Stimulated activated naive CD4-positive, alpha-beta T cell treated with Interleukin-2 at 50 U/mL for 16 hours (primary cell): ENCODE measurements at regions not wholly inside any gene's neighbourhood (a gene's known extent, or its start where the extent isn't known, plus 50 kb on each side); places are given as distances from the start of the nearest gene placed in this dataset.

ENCODE experiments used
- DNase-seq: peaks from one replicate; lab custom pipeline; 2025; lab: John Stamatoyannopoulos, UW

DNA sequence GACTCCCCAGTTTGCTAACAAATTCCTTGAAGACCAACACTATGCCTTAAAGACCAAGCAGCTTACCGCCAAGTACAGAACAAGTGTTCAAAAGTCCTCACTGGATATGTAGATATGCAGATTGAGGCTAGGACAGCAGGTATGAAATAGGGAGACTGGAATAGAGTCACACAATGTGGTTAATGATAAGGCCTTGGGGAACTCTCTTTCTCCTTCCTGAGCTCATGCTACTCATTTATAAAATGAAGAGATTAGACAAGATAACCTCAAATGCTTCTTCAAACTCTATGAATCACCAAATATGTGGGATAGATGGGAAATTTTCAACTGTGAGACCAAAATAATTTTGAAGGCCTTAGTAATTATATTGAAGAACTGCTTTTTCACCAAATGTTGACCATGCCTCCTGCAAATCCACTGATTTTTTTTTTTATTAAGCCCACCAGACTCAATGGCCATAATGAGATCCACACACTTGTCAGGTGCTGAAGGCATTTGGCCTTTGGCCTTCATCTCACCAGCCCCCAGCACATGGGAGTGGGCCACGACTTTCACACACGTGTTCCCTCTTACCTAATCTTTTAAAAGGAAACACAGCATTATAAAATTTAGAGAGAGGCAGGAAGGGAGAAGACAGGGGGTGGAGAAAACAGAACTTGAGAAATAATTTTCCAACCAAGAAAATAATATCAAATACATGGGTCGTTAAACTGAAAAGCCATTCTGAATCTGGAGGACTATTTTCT, 181.5 kb downstream of the EN1 start:
- no peak for DNase-seq

DNA sequence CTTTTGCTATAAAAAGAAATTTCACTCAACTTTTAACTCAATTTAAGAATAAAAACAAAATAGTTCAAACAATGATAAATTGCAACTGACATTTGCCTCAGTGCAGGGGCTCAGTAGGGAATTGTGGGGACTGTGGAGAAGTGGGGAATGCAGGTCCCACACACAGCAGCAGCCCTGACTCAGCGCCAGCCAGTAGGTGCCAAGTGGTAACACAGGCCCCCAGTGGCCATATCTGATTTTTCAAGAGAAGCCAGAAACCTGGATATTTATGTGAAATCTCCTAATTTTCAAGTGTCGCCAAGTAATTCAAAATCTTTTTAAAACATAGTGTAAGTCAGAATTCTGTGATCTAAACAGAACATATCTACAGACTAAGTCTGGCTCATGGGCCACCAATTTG, 186.3 kb downstream of the EN1 start:
- DNase-seq = no peak

DNA sequence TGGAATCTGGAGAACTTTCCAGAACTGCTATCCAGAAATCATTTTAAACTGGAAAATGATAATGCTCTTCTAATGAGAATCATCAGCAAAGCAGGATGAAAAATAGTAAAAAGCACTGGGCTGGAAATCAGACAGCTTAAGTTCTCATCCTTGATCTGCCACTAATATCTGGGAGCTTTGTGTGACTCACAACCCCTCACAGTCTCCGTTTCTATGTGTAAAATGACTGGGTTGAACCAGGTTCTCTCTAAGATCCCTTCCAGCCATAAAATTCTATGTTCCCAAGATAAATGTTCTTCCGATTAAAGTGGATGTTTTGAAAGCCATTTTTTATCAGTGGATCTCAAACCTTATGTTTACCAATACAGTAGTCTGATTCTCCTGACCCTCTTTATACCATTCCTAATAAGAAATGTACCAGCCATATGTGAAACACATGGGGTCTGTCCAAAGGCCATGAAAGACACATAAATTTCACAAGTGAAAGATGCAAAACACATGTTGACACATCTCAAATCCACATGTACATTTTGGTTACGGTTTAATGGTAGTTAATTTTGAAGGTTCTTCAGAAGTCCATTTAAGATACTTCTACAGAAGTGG, 188.8 kb downstream of the EN1 start:
- DNase-seq = no peak

DNA sequence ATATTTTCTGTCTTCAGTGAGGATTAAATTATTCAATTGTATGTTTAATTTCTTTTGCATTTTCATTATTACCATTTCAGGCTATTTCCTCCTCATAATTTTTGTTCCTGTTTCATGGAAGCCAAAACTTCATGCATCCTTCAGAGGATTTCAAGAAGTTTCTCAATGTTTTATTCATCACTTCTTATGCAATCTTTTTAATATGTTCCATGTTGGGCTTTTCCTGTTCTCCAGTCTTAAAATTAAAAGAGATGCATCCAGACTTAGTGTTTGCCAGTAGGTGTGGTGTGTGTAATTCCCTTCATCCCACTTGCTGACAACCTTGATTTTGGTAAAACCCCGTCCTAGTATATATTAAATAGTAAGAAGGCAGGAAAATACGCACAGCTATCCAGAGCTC, 190.0 kb downstream of the EN1 start:
- DNase-seq = no peak

DNA sequence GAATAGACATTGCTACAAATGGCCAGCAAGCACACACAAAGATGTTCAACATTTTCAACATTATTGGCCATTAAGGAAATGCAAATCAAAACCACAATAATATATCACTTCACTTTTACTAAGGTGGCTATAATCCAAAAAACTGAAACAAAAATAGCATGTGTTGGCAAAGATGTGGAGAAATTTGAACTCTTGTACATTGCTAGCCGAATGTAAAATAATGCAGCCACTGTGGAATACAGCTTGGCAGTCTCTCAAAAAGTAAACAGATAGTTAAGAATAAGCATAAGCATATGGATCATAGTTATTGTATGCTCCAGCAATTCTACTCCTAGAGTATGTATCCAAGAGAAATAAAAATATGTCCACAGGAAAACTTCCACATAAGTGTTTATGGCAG, 192.5 kb downstream of the EN1 start:
- no peak for DNase-seq

DNA sequence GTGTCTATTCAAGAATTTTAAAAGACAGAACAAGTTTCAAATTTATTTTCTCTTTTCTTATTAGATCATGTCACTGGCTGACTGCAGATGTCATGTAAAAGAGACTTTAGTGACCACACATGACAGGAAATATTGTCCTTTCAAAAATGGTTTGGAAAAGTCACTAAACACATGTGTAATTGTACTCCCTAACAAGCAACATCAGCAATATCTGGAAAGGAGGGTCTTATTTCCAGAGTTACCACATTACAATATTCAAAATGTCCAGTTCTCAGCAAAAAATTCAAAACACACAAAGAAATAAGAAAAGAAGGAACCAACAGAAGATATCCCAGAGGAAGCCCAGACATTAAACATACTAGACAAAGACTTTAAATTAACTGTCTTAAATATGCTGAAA, 197.1 kb downstream of the EN1 start:
- DNase-seq = no peak

DNA sequence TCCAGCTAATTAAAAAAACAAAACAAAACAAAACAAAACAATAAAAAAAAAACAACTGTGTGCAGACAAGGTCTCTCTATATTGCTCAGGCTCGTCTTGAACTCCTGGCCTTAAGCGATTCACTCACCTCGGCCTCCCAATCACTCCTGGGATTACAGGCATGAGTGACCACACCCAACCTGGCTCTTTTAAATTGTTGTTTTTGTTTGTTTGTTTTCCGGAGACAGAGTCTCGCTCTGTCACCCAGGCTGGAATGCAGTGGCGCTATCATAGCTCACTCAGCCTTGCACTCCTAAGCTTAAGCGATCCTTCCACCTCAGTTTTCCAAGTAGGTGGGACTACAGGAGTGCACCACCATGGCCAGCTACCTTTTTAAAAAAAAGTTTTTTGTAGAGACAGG, 201.6 kb downstream of the EN1 start:
- DNase-seq = no peak

DNA sequence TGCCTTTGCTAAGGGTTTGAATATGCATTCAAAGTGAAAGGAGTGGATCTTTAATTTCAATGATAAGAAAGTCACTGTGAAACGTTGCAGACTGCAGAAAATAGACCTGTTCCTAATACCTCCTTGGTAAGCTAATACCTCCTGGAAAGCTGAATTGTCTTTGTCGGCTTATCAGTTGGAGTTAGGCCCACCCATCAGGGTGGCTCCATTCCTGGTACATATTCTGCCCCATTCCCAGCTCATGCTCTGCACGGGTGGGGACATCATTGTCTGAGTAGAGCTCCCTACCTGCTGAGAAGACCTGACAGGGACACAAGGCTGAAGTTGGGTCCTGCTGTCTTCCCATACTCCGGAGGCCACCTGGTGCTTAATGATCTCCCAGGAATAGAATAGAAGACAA, 203.3 kb downstream of the EN1 start:
- DNase-seq = no peak

DNA sequence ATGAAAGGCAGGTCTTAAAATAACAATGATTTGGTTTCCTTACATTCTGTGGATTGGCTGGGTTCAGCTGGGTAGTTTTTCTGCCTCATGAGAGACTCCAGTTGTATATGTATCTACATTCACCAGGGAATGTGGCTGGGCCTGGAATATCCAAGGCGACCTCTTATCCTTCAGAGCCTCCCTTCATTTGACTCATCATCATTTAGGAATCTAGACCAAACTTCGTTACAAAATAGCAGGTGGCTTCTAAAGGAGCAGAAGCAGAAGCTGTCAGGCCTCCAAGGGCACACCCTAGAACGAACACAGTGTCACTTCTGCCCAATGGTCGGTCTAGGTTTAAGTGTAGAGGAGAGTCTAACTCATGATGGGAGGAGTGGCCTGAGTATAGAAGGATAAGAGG, 204.2 kb downstream of the EN1 start:
- DNase-seq = no peak

DNA sequence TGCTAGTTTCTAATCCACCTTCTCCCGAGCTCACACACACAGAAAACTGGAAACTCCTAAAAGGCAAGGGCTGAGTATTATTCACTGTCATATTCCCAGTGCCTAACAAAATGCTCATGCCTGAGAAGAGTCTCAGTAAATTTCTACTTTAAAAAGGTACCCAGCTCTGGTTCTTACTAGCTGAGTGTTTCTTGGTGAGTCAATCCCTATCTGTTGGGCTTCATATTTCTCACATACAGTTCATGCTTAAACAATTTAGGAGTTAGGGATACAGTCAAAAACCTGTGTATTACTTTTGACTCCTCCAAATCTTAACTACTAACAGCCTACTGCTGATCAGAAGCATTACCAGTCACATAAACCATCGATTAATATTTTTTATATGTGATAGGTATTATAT, 204.9 kb downstream of the EN1 start:
- DNase-seq = no peak

DNA sequence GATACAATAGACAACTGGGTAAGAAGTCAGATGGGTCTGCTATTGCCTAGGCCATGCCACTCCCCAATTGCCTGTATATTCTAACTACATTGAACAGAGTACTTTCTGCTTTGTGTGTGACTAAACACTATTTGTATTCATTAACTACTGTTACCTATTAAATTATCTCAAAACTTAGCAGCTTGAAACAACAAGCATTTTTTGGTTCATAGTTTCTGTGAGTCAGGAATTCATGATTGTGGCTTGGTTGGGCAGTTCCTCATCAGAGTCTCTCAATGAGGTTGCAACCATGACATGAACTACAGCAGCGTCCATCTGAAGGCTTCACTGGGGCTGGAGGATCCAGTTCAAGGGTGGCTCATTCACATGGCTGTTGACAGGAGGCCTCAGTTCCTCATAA, 205.7 kb downstream of the EN1 start:
- DNase-seq = no peak

DNA sequence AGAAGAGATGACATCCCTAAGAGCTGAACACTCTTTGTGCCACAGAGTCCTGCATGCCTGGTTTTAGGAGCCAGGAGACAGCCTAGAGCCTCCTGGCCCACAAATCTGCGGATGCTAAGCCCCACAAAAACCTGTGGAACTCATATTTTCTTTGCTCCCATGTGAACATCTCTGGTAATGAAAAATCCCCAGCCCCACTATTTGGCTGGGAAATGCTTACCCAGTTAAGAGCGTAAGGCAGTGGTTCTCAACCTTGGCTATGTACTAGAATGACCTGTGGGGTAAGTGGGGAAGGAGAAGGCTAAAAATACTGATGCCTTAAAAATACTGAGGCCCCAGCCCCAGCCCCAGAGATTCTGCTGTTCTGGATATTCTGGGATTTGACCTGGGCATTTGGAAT, 208.1 kb downstream of the EN1 start:
- no peak for DNase-seq

DNA sequence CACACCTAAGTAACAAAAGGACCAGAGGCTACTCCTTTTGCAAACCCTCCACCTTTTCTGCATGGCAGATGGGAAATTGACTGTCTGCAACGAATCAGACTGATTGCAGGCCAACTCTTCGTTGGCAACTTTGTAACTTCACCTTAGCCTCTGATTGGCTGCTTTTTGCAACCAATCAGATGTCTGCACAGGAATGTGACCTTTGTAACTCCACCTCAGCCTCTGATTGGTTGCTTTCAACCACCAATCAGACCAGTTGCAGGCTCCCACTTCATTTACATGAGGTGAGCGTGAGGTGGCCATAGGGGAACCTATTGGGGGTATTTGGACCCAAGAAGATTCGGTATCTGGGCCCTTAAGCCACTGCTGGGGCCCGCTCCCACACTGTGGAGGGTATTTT, 209.0 kb downstream of the EN1 start:
- no peak for DNase-seq

DNA sequence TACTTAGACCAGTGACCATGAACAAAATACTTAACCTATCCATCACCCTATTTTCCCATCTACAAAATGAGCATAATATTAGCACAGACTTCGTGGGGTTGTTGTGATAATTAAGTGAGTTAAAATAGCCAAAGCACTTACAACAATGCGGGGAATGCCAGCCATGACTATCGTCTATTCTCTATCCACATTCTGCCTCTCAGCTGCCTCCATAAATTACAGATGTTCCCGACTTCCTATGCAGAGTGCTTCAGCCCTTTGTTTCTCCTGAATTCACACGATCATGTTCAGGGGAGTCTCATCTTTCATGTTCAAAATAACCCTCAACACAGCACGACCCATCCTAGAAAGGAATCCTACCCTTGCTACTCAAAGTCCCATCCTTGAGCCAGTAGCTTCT, 211.6 kb downstream of the EN1 start:
- DNase-seq = no peak

DNA sequence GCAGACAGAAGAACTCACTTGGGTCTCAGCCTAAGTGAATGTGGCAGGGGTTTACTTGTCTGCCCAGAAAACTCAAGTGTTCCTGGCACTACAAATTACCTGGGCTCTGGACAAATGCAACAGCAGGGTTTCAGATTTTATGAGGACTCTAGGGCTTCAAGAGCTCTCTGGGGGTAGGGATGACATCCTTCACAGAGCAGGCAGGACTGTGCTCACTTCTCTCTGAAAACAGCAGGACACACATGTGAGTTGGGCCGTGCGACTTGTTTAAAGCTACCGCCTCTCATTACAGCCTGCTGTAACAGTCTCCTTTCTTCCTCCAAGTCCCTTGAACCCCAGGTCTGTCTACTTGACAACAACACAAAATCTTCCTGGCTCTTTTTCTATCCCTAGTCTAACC, 212.6 kb downstream of the EN1 start:
- no peak for DNase-seq

DNA sequence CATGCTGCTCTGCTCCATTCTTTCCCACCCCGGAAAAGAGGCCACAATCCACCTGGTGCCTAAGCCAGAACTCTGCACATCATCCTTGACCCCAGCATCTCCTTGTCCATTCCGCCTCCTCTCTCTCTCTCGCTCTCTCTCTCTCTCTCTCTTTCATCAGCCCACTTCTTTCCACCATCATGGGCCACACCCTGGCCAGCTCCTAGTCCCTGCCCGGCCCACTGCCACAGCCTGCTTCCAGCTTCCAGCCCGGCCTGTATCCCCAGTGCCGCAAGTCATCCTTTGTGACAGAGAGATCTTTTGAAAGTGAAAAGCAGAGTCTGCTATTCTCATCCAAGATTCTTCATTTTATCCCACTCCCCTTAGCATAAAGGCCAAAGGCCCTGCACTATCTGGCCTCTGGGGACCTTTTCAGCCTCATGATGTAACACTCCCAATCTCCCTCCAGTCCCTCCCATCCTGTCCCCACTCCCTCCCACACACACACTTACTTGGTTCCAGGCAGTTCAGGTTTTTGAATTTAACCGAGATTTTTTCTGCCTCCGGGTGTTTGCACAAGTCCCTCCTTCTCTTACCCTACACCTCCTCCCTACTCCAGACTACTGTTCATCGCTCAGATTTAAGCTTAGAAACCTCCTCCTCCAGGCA, 214.0 kb downstream of the EN1 start:
- DNase-seq = no peak

DNA sequence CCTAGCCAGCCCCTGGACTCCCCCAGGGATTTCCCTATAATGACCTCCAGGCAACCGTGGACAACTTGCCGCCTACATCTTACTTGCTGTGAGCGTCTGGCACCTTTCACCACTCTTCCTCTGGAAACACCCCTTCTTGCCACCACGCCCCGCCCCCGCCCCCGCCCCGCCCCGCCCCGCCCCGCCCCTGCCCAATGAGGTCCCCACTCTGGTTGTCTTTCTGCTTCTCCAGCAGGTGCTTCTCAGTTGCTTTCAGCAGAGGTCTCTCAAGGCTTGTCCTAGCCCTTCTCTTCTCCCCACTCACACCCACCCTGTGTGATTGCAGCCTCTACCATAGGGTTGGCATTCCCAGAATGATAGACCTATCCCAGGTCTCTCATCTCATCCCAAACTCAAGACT, 214.5 kb downstream of the EN1 start:
- no peak for DNase-seq

DNA sequence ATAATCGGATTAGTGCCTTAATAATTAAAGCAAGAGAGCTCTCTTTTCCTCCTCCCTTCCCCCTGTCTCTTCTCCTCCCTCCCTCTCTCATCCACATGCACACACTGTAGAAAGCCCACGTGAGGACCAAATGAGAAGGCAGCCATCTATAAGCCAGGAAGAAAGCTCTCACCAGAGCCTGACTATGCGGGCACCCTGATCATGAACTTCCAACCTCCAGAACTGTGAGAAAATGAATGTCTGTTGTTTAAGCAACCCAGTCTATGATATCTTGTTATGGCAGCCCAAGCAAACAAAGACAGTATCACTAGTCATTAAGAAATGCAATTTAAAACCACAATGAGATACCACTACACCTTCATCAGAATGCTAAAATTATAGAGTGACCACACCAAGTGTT, 220.3 kb downstream of the EN1 start:
- no peak for DNase-seq

DNA sequence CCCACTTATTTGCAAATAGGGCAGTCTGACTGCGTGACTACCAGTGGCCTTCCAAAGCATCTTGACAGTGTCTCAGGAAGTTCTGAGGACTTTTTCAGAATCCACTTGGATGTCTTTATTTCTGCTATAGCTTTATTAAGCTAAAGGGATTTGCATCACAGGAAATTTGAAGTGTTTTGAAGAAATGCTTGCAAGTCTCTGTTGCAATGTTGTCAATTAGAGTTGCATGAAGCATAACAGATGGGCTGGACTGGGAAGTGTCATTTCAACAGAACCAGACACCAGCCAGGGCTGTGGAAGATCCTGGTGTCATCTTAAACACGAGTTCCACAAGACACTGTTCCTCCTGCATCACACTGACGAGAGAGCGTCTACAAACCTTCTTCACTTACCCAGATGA, 224.5 kb downstream of the EN1 start:
- DNase-seq = no peak

DNA sequence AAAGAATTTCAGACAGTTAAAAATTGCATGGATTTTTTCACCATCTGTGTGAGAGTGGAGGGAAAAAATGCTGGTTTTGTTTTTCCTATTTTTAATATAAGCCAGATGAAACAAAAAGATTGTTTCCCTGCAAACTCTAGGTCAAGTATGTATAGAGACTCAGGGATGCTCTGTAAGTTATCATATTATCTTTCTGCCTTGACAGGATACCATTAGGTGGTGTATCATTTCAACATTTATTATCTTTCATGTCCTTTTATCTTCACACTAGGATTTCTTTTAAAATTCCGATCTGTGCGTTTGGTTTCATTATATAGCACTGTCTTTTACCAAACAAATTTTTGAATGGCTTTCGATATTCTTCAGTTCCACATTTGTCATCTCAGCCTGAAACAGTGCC, 225.3 kb downstream of the EN1 start:
- no peak for DNase-seq

DNA sequence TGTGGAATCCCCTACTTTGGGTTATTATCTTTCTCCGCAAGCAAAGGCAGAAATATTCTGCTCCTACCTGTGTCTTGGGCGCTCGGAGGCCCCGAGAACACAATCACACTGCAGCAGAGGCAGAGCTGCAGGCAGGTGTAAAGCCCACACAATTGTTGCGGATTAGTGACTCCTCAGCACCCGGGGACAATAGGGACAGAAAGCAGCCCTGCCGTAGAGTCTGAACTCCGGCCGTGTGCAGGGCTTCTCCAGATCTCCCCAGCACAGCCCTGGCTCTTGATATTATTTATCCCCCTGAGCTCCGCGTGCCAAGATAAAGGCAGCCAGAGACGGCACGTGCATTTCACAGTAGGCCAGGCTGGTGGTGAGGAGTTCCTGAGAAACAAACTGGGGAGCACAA, 229.2 kb downstream of the EN1 start:
- DNase-seq = no peak

DNA sequence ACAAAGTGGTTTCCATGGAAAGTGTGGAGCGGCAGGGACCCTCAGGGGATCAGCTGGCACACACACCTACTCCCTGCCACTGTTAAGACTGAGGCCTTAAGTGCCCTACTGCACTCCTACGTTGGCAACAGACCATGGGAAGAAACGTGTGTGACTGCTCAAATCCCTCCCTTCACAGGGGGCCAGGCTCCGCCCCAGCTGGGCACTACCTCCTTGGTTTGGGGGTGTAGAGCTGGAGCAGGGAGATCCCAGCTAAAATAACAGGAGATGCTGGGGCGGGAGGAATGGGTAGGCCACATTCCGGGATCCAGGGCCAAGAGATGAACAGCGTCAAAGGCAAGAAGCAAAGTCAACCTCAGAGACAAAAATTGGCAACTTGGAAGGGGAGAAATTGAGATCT, 231.0 kb downstream of the EN1 start:
- no peak for DNase-seq

DNA sequence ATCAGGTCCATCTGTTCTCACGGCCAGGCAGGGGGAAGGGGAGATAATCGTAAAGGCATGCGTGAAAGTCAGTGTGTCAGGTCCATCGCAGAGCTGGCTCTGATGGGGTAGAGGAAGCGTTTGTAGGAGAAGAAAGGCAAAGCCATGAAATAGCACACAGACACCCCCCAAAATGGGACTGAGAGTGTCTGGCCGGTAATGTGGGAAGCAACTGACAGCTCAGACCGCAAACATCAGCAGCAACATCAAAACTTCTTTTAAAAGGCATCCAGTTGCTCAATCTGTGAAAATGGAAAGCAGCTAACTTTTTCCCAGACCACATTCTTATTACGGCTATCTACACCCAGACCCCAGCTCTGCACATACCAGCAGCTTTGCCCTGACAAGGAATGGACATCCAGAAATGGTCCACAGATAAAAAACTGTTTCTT, 232.6 kb downstream of the EN1 start:
- DNase-seq = no peak

DNA sequence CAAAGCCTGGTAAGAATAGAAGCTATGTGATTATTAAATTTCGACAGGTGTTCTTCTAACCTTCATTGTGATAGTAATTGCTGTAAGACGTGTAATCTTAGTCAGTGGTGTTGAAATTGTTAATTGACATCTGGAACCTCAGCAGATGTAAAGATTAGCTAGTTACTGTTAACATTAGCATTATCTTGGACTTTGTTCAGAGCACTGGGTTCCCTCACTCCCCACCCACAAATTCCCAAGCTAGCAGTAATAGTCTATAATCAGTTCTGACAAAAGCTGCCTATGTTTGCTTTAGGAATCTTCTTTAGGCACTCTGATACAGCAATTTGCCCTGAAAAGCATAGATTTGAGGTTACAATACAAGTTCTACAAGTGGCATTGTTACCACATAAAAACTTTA, 233.7 kb downstream of the EN1 start:
- DNase-seq = no peak
